ENCODE measurements at regions not wholly inside any gene's neighbourhood (a gene's known extent, or its start where the extent isn't known, plus 50 kb on each side); places are given as distances from the start of the nearest gene placed in this dataset.

GRCh38 chr12:65566751-65567150 lies 257.5 kb upstream of the HMGA2 start (continued):
- TF ChIP-seq, protein P1, sequence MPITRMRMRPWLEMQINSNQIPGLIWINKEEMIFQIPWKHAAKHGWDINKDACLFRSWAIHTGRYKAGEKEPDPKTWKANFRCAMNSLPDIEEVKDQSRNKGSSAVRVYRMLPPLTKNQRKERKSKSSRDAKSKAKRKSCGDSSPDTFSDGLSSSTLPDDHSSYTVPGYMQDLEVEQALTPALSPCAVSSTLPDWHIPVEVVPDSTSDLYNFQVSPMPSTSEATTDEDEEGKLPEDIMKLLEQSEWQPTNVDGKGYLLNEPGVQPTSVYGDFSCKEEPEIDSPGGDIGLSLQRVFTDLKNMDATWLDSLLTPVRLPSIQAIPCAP (CRISPR knock-in tag; IDR thresholded peaks at IDR 0.05): no peak
- no peak for TF ChIP-seq ZNF138 (CRISPR knock-in tag; conservative IDR thresholded peaks at IDR 0.05)
- TF ChIP-seq PRRX2 (CRISPR knock-in tag; IDR thresholded peaks at IDR 0.05): no peak
- no peak for TF ChIP-seq ETV6 (CRISPR knock-in tag; IDR thresholded peaks at IDR 0.05)
- TF ChIP-seq NFE2L1 (CRISPR knock-in tag; IDR thresholded peaks at IDR 0.05): no peak
- no peak for TF ChIP-seq ESRRA (CRISPR knock-in tag; IDR thresholded peaks at IDR 0.05; ENCODE audit: borderline replicate concordance)
- no peak for TF ChIP-seq JUN (CRISPR knock-in tag; IDR thresholded peaks at IDR 0.05)
- no peak for TF ChIP-seq IRF2 (CRISPR knock-in tag; IDR thresholded peaks at IDR 0.05; ENCODE audit: borderline replicate concordance, low read depth)
- no peak for TF ChIP-seq EMX1 (CRISPR knock-in tag; IDR thresholded peaks at IDR 0.05)

DNA sequence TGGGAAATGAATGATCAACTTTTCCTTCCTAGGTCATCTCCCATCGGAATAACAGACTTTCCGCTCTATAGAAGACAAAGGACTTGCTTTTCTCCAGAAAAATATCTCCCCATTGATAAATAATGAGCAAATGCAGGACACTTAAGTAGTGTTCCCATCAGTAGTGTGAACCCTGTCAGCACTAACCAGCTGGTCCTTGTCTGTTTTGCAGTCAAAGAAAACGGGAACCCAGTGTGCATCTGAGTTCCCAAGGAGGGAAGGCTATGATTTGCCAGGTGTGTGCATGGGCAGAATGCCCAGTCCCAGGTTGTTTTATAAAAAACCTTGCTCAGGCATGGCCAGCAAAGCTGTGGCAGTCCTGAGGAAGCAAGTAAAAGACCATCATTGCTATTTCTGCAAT lies 256.5 kb upstream of the HMGA2 start:
- ChIA-PET CTCF (no interaction called here), POLR2A (interaction anchor here (0.6 kb wide), 1 partner anchor 252 kb away, joined by 9 read pairs; no protein-coding TSS in a partner anchor)
- H3K27ac Mint-ChIP-seq: no peak overlapping the region
- no peak overlapping the region for H3K4me3 Mint-ChIP-seq
- H3K36me3 Mint-ChIP-seq: no peaks in the 10 kb centered on the region
- TF ChIP-seq, protein P2, sequence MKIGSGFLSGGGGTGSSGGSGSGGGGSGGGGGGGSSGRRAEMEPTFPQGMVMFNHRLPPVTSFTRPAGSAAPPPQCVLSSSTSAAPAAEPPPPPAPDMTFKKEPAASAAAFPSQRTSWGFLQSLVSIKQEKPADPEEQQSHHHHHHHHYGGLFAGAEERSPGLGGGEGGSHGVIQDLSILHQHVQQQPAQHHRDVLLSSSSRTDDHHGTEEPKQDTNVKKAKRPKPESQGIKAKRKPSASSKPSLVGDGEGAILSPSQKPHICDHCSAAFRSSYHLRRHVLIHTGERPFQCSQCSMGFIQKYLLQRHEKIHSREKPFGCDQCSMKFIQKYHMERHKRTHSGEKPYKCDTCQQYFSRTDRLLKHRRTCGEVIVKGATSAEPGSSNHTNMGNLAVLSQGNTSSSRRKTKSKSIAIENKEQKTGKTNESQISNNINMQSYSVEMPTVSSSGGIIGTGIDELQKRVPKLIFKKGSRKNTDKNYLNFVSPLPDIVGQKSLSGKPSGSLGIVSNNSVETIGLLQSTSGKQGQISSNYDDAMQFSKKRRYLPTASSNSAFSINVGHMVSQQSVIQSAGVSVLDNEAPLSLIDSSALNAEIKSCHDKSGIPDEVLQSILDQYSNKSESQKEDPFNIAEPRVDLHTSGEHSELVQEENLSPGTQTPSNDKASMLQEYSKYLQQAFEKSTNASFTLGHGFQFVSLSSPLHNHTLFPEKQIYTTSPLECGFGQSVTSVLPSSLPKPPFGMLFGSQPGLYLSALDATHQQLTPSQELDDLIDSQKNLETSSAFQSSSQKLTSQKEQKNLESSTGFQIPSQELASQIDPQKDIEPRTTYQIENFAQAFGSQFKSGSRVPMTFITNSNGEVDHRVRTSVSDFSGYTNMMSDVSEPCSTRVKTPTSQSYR (CRISPR knock-in tag; IDR thresholded peaks at IDR 0.05): no peak
- TF ChIP-seq ZMAT4 (CRISPR knock-in tag; IDR thresholded peaks at IDR 0.05) (no peak), CREM (CRISPR knock-in tag; IDR thresholded peaks at IDR 0.05) (no peak), FOXJ3 (CRISPR knock-in tag; IDR thresholded peaks at IDR 0.05; ENCODE audit: borderline replicate concordance) (no peak), ZNF263 (CRISPR knock-in tag; IDR thresholded peaks at IDR 0.05; ENCODE audit: low read depth) (no peak), GABPB1 (CRISPR knock-in tag; IDR thresholded peaks at IDR 0.05) (no peak)
- no peaks in the 10 kb centered on the region; the same call in 1 of the 2 replicates for H3K27me3 Mint-ChIP-seq (ENCODE audit: low read depth)
- peaks cover 7% of the 10 kb centered on the region for H3K9me3 Mint-ChIP-seq
- peaks cover 11% of the 10 kb centered on the region for H3K4me1 Mint-ChIP-seq
- ATAC-seq (no peak), DNase-seq (ENCODE audit: low spot score) (no peak)

DNA sequence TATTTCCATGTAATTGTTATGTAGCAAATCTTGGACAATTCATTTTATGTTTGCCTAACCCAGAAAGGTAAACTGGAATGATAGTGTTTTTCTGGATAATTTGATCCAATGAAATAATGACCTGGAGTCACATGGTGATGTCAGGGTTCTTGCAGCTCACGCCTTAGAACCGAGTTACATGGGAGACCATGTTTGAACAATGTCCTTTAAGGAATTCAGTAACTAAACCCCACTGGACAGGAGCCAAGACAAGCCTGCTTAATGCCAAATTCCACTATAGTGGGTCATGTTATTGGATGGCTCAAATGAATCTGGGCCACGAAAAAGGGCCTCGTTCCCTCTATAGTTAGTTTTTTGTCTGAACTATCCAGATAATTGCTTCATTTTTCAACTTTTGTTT lies 255.8 kb upstream of the HMGA2 start:
- Mint-ChIP-seq H3K4me1 (peaks cover 11% of the 10 kb centered on the region), H3K27ac (no peak overlapping the region), H3K27me3 (ENCODE audit: low read depth) (no peaks in the 10 kb centered on the region; the same call in 1 of the 2 replicates), H3K36me3 (no peaks in the 10 kb centered on the region), H3K4me3 (no peak overlapping the region), H3K9me3 (peaks cover 14% of the 10 kb centered on the region)
- ChIA-PET CTCF (interaction anchor here (1.5 kb wide), 1 partner anchor 12 kb away, joined by 4 read pairs; no protein-coding TSS in a partner anchor), POLR2A (no interaction called here)
- no peak for ATAC-seq
- DNase-seq (ENCODE audit: low spot score): no peak
- TF ChIP-seq ZNF138 (CRISPR knock-in tag; conservative IDR thresholded peaks at IDR 0.05): no peak
- no peak for TF ChIP-seq NR2C2 (CRISPR knock-in tag; IDR thresholded peaks at IDR 0.05)
- no peak for TF ChIP-seq TP53 (CRISPR knock-in tag; IDR thresholded peaks at IDR 0.05)
- no peak for TF ChIP-seq GTF2I (CRISPR knock-in tag; conservative IDR thresholded peaks at IDR 0.05)
- TF ChIP-seq JUN (CRISPR knock-in tag; IDR thresholded peaks at IDR 0.05): no peak
- TF ChIP-seq, protein P3, sequence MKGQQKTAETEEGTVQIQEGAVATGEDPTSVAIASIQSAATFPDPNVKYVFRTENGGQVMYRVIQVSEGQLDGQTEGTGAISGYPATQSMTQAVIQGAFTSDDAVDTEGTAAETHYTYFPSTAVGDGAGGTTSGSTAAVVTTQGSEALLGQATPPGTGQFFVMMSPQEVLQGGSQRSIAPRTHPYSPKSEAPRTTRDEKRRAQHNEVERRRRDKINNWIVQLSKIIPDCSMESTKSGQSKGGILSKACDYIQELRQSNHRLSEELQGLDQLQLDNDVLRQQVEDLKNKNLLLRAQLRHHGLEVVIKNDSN (CRISPR knock-in tag; IDR thresholded peaks at IDR 0.05): no peak
- TF ChIP-seq ZNF416 (CRISPR knock-in tag; IDR thresholded peaks at IDR 0.05): no peak
- no peak for TF ChIP-seq MXD4 (CRISPR knock-in tag; IDR thresholded peaks at IDR 0.05; ENCODE audit: borderline replicate concordance)
- TF ChIP-seq GABPB1 (CRISPR knock-in tag; IDR thresholded peaks at IDR 0.05): no peak
- TF ChIP-seq E2F4 (CRISPR knock-in tag; IDR thresholded peaks at IDR 0.05; ENCODE audit: borderline replicate concordance, low read depth): no peak
- TF ChIP-seq, protein P1 (CRISPR knock-in tag; IDR thresholded peaks at IDR 0.05): no peak
- no peak for TF ChIP-seq ZNF219 (CRISPR knock-in tag; IDR thresholded peaks at IDR 0.05; ENCODE audit: borderline replicate concordance)
- TF ChIP-seq NR3C1 (CRISPR knock-in tag; conservative IDR thresholded peaks at IDR 0.05; ENCODE audit: low read depth): no peak
- TF ChIP-seq ZMAT4 (CRISPR knock-in tag; IDR thresholded peaks at IDR 0.05): no peak
- no peak for TF ChIP-seq EMX1 (CRISPR knock-in tag; IDR thresholded peaks at IDR 0.05)
- TF ChIP-seq ELF4 (CRISPR knock-in tag; IDR thresholded peaks at IDR 0.05; ENCODE audit: low read depth): no peak
- TF ChIP-seq, protein P4, sequence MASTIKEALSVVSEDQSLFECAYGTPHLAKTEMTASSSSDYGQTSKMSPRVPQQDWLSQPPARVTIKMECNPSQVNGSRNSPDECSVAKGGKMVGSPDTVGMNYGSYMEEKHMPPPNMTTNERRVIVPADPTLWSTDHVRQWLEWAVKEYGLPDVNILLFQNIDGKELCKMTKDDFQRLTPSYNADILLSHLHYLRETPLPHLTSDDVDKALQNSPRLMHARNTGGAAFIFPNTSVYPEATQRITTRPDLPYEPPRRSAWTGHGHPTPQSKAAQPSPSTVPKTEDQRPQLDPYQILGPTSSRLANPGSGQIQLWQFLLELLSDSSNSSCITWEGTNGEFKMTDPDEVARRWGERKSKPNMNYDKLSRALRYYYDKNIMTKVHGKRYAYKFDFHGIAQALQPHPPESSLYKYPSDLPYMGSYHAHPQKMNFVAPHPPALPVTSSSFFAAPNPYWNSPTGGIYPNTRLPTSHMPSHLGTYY (CRISPR knock-in tag; IDR thresholded peaks at IDR 0.05): no peak
